DMS 273 treated with DMSO at 0.1 percent for 48 hours (cell line): ENCODE measurements at regions not wholly inside any gene's neighbourhood (a gene's known extent, or its start where the extent isn't known, plus 50 kb on each side); places are given as distances from the start of the nearest gene placed in this dataset.
"Not testable (repeated sequence)": the region's sequence is repeated elsewhere in the genome, so short reads cannot be mapped to it uniquely, and the experiment has no call there.

Source experiments
- DNase-seq: peaks from one replicate; lab custom pipeline; 2025; lab: John Stamatoyannopoulos, UW

DNA sequence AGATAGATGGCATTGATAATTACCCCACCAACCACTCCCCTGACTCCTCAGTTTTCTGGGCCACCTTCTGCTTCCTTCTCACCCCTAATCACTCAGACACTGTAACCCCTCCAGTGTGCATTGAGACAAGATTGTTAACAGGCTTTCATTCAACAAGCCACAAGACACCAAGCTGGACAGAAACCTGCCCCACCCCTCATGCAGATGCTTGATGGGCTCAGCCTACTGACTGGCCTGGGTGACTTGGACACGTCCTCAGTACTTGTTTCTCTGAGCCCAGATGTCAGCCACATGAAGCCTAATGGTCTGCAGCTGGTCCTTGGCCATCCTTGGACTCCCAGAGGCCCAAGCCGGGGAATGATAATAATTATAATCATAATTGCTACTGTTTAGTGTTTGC is 71.4 kb upstream of the SMIM23 start:
- no peak for DNase-seq

DNA sequence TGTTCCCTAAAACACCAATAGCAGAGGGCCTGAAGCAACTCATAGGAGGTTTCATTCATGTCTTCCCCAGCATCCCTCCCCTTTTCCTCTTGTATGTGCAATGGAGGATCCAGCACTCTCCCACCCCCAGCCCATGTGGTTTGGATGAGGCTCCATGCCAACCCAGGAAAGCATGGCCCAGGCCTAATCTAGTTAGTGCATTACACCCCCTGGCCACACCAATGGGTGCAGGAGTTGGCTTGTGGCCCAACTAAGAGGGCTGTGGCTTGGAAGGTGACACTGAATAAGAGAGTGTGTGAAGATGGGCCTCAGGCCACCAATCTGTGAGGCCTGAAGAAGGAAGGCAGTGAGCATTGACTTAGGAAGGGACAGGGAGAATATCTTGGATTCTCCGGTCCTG is 70.8 kb upstream of the SMIM23 start:
- no peak for DNase-seq

DNA sequence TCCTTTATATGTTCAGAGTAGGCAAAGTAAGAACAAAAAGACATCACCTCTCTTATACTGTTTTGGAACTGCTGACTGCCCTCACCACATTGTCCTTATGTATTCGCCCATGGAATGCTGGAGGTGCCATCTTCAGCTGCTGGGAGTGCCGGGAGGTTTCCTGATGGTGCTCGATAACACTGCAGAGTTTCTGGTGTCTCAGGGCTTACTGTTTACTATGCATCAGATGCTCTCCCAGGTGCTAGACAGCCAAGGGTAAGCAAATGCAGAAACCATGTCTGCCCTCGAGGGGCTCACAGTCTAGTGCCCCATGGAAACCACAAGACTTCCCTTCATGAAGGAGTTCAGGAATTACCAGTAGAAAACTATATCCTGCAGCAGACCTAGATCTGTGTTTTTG is 70.1 kb upstream of the SMIM23 start:
- no peak for DNase-seq

DNA sequence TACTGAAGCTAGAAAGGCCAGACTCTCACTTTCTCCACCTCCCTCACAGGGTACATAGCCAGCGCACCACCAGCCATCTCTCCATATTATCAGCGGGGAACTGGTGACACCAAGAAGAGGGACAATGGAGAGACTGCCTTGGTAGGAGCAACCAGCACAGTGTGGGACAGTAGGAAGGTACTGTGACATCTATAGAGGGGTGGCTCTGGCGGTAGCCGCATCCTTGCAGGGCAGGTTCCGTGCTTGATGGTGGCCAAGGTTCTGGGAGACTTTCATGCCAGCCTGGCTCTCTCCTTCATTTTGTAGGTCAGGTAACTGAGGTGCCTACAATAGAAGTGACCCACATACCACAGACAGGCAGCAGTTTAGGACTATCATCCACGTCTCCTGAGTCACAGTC is 65.5 kb upstream of the SMIM23 start:
- no peak for DNase-seq

DNA sequence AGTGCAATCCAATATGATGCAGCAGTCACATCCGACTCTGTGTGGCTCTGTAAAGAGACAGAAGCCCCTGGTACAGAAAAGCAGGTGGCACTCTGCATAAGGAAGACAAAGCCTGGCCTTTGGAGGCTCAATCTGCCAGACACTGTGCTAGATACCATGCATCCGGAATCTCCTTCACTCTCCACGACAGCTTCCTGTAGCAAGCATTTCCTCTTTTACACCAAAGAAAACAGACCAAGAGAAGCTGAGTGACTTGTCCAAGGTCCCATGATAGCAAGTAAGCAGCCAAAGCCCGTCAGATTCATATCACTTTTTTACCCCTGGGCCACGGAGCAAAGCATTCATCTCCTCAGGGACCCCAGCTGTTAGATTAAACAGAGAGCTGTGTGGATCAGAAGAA is 64.2 kb upstream of the SMIM23 start:
- DNase-seq: no peak

DNA sequence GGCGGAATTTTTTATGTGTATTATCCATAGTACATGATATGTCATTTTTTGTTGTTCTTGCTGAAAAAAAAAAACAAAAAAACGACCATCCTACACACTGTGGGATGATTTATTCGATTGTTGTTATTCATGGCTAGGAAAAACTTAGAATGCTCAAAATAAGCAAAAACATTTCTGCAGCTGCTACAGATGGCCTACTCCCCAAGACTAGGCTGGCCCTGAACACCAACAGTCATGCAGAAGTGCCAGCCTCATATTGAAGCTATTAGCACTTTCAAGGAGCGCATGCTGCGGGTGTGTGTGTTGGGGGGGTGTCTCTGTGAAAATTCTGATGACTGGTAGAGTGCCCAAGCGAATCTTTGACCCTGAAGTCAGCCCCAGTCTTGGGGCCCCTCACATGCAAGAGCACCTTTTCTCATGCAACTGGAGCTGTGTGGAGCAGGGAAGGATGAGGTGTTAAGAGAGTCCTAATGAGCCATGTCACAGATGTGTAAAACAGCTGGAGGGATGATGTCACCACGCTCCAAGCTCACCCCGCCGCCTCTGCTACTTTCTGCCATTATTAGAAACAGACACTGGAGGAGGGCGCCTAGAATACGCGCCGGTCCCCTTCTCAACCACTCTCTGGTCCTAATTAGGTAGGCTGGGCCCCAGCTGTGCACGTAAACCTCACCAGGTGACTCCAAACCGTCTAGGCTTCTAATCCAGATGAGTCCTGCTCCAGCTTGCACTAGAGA is 61.0 kb upstream of the SMIM23 start:
- DNase-seq: no peak

DNA sequence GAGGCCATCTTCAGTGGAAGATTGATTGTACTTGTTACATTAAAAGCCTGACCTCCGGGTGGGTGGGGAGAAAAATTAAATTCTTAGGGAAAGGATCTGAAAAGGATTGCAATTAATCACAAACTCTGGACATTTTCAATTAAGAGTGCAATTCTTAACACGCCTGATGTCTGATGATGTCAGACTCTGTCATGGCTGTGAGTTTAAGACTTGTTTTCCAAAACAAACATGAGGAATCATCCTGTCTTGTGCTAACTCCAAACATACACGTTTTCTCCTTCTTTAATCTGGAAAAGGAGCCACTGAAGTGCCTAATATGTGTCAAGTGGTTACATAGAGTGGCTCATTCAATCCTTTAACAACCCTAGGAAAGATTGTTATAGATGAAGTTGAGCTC is 60.4 kb upstream of the SMIM23 start:
- no peak for DNase-seq

DNA sequence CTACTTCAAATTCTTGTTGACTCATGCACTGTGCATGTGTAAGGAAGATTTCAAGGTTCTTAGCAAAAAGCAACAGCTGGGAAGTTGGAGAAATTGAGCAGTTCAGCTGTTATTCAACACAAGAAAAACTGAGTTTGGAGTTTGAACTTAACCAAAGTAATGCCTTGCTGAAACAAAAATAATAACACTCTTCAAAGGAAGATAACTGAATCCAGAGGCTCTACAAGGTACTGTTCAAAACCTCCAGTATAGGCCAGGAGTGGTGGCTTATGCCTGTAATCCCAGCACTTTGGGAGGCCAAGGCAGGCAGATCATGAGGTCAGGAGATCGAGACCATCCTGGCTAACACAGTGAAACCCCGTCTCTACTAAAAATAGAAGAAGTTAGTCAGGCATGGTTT is 58.8 kb upstream of the SMIM23 start:
- DNase-seq: not testable (repeated sequence)

DNA sequence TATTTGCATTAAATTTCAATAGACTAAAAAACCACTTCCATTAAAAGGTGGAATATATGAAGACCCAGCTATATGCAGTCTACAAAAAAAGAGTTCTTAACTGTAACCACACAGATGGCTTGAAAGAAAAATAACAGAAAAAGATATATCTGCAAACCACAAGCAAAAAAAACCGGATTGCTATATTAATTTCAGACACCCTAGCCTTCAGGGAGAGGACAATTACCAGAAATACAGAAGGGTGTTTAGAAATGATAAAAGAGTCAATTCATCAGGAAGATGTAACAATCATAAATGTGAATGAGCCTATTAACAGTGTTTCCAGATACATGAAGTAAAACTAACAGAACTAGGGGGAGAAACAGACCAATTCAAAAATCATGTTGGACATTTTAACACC is 56.9 kb upstream of the SMIM23 start:
- no peak for DNase-seq
